Neural cell (in vitro differentiated cells): ENCODE measurements at regions not wholly inside any gene's neighbourhood (a gene's known extent, or its start where the extent isn't known, plus 50 kb on each side); places are given as distances from the start of the nearest gene placed in this dataset.

Source experiments
- CTCF ChIP-seq: fragments of 450-650 bp; IDR thresholded peaks from 2 replicates; pipeline ENCODE4 v1.5.1; 2014; ENCODE audit warnings: antibody characterized with exemption, mild to moderate bottlenecking, moderate library complexity; ENCODE audit not compliant: poor library complexity, severe bottlenecking
- EZH2 ChIP-seq: fragments of 200-600, 300-800 bp; shearing (Covaris generic), sonication (generic); IDR thresholded peaks from 2 replicates; pipeline ENCODE4 v1.6.1; 2014; ENCODE audit warnings: antibody characterized with exemption, low read length, borderline replicate concordance, mild to moderate bottlenecking; ENCODE audit not compliant: insufficient read depth, poor library complexity, severe bottlenecking
- SMC3 ChIP-seq: fragments of 450-650 bp; conservative IDR thresholded peaks from 2 replicates; pipeline ENCODE4 v1.6.1; 2014; ENCODE audit warnings: antibody characterized with exemption, mild to moderate bottlenecking, moderate library complexity; ENCODE audit not compliant: poor library complexity
- TAF1 ChIP-seq: IDR thresholded peaks from 2 replicates; pipeline ENCODE4 v1.6.1; 2012; ENCODE audit warnings: low read depth

- TF ChIP-seq CTCF: no peak
- no peak for TF ChIP-seq EZH2
- no peak for TF ChIP-seq SMC3
- TF ChIP-seq TAF1: no peak
Measured at GRCh38 chr16:51049276-51049675, 101.8 kb downstream of the SALL1 start.
